ENCODE measurements at regions not wholly inside any gene's neighbourhood (a gene's known extent, or its start where the extent isn't known, plus 50 kb on each side); places are given as distances from the start of the nearest gene placed in this dataset.

DNA sequence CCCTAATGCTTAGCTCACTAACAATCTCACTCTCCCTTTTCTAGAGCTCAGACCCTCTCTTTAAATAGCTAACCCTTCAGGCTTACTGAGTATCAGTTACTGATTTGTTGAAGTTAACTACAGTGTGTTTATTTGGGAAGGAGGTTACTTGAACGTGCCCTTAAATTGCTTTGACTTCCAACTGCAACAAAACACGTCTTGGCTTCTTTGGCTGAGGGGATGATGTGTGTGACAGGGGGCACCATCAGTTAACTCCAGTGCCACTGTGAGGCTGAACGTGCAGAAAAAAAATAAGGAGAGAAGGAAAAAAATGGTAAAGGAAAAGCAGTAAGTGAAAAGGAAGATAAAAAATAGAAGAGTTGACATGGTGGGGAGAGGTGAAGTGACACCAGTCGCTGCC lies 75.1 kb upstream of the NRIP1 start:
- Histone ChIP-seq H3K27me3 (replicated peaks; ENCODE audit: insufficient read depth) (no peaks in the 10 kb centered on the region), H3K36me3 (no peaks in the 10 kb centered on the region), H3K9me3 (no peaks in the 10 kb centered on the region), H3K27ac (no peak overlapping the region), H3K4me3 (no peak overlapping the region), H3K4me1 (replicated peaks) (no peaks in the 10 kb centered on the region)
- 23% methylated on average over 4 of the region's 4 CpGs for WGBS
- no peak for DNase-seq (ENCODE audit: low spot score)
- TF ChIP-seq POLR2A (IDR thresholded peaks at IDR 0.05) (no peak), POLR2AphosphoS5 (IDR thresholded peaks at IDR 0.05) (no peak)
- TF ChIP-seq, protein P1, sequence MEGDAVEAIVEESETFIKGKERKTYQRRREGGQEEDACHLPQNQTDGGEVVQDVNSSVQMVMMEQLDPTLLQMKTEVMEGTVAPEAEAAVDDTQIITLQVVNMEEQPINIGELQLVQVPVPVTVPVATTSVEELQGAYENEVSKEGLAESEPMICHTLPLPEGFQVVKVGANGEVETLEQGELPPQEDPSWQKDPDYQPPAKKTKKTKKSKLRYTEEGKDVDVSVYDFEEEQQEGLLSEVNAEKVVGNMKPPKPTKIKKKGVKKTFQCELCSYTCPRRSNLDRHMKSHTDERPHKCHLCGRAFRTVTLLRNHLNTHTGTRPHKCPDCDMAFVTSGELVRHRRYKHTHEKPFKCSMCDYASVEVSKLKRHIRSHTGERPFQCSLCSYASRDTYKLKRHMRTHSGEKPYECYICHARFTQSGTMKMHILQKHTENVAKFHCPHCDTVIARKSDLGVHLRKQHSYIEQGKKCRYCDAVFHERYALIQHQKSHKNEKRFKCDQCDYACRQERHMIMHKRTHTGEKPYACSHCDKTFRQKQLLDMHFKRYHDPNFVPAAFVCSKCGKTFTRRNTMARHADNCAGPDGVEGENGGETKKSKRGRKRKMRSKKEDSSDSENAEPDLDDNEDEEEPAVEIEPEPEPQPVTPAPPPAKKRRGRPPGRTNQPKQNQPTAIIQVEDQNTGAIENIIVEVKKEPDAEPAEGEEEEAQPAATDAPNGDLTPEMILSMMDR (IDR thresholded peaks at IDR 0.05), result no peak
- intact Hi-C loops (cut with DNase I), result no loop called here

DNA sequence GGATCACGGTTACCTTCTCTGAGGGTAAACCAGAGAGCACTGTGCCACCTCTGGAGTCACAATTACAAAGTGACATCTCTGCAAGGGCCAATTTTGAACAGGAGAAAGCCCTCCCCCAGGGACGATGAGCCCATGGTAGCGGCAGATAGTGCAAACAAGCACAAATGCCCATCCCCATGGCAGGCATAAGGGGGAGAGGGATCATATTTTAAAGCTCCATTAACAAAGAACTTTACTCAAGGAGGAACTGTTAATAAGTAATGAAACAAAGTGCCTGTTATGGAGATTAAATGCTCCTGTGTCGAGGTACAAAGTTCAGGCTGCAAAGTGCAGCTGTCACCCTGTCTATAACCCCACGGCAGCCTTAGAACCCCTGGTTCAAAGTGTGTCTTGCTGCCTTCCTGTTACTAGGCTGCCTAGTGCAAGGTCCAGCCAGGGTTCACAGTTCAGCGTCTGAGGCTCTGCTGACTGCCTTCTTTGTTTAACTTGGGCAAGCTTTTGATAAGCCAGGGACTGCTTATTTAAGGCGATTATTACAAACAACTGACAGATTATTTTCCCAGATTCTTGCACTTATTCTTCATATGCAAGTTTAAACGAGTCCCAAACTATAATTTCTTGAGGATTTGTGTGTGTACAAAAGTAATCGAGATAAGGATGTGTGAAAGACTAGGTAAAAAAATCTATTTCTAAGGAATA lies 75.7 kb upstream of the NRIP1 start:
- no peak for DNase-seq (ENCODE audit: low spot score)
- 22% methylated on average over 9 of the region's 9 CpGs for WGBS
- H3K4me3 ChIP-seq, result no peak overlapping the region
- no peaks in the 10 kb centered on the region for H3K27me3 ChIP-seq (replicated peaks; ENCODE audit: insufficient read depth)
- no peak overlapping the region for H3K27ac ChIP-seq
- no peaks in the 10 kb centered on the region for H3K9me3 ChIP-seq
- intact Hi-C loops (cut with DNase I), result no loop called here
- H3K4me1 ChIP-seq (replicated peaks), result no peaks in the 10 kb centered on the region
- no peaks in the 10 kb centered on the region for H3K36me3 ChIP-seq
- TF ChIP-seq POLR2AphosphoS5 (IDR thresholded peaks at IDR 0.05) (no peak), POLR2A (IDR thresholded peaks at IDR 0.05) (no peak)
- TF ChIP-seq, protein P1 (IDR thresholded peaks at IDR 0.05), result no peak

DNA sequence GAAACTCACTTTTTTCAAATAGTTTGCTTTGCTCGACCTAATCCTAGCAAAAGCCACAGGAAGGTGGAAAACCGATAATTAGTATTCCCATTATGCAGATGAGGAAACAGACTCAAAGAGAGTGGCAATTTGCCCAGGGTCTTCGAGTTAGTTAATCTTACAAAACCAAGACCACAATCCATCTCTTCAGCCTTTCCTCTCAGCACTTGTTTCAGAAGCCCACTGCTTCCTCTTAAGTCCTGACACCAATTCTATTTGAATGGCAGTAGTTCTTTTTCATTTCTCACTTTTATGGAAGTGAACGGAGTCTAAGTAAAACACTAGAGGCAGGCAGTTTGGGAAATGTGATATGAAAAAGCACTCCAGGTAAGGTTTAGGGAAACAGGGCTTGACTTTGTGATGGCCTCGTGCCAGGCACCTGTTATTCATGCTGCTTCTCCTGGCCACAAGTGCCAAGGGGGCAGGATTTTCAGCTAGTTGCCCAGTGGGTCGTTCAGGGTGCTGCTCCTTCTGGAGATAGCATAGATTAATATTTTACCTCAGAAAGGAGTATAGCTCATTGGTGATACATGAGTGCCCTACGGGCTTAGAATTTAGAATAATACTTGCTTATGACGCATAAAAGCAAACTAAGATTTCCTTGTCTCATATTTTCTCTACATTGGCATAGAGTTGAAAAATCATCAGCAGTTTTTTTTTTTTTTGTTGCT lies 76.6 kb upstream of the NRIP1 start:
- Histone ChIP-seq H3K4me1 (replicated peaks) (no peaks in the 10 kb centered on the region), H3K27me3 (replicated peaks; ENCODE audit: insufficient read depth) (no peaks in the 10 kb centered on the region), H3K27ac (no peak overlapping the region), H3K9me3 (no peaks in the 10 kb centered on the region), H3K4me3 (no peak overlapping the region), H3K36me3 (no peaks in the 10 kb centered on the region)
- no peak for DNase-seq (ENCODE audit: low spot score)
- TF ChIP-seq POLR2A (IDR thresholded peaks at IDR 0.05) (no peak), POLR2AphosphoS5 (IDR thresholded peaks at IDR 0.05) (no peak)
- TF ChIP-seq, protein P1 (IDR thresholded peaks at IDR 0.05), result no peak
- intact Hi-C loops (cut with DNase I), result no loop called here
- 47% methylated on average over 8 of the region's 8 CpGs for WGBS

DNA sequence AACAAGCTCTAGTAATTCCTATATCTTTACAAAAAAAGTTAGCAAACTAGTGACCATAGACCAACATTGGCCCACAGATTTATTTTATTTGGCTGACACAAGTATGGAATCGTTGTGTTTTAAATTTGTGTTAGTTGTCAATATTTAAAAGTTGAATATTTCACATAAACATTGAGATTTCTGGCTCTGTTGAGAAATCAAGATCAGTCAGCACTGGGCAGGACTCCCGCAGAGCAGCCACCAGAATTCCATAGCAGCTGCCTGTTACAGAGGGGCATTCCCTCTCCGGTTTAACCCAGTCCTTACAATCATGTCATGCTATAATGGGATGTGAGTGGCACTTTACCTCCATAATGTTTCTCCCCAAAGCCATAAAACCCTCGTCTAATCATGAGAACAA lies 79.2 kb upstream of the NRIP1 start:
- TF ChIP-seq, protein P1 (IDR thresholded peaks at IDR 0.05), result no peak
- TF ChIP-seq POLR2A (IDR thresholded peaks at IDR 0.05) (no peak), POLR2AphosphoS5 (IDR thresholded peaks at IDR 0.05) (no peak)
- H3K27me3 ChIP-seq (replicated peaks; ENCODE audit: insufficient read depth), result no peaks in the 10 kb centered on the region
- 72% methylated on average over 4 of the region's 4 CpGs for WGBS
- intact Hi-C loops (cut with DNase I), result no loop called here
- H3K4me3 ChIP-seq, result no peak overlapping the region
- no peak for DNase-seq (ENCODE audit: low spot score)
- no peaks in the 10 kb centered on the region for H3K4me1 ChIP-seq (replicated peaks)
- H3K9me3 ChIP-seq, result no peaks in the 10 kb centered on the region
- no peak overlapping the region for H3K27ac ChIP-seq
- no peaks in the 10 kb centered on the region for H3K36me3 ChIP-seq

DNA sequence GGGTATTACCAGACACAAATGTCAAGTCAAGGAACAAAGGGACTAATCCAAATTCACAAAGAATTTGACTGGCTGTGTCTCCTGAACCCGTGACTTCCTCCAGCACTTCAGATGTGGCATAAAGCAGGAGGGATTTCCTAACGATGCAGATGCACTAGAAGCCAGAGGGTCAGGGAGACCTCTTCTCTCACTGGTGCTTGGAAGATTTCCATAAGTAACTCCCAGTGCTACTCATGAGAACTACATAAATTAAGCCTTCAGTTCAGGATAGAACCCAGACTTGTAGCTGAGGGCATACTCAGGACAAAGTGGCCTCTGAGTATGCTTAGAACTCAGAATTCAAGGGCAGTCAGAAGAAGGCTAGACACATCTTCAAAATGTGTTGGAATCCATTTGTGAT lies 83.6 kb upstream of the NRIP1 start:
- Histone ChIP-seq H3K27me3 (replicated peaks; ENCODE audit: insufficient read depth) (no peaks in the 10 kb centered on the region), H3K36me3 (no peaks in the 10 kb centered on the region), H3K4me3 (no peak overlapping the region), H3K9me3 (no peaks in the 10 kb centered on the region), H3K4me1 (replicated peaks) (no peaks in the 10 kb centered on the region), H3K27ac (no peak overlapping the region)
- DNase-seq (ENCODE audit: low spot score), result no peak
- WGBS, result 85% methylated on average over 2 of the region's 2 CpGs
- intact Hi-C loops (cut with DNase I), result no loop called here
- TF ChIP-seq POLR2AphosphoS5 (IDR thresholded peaks at IDR 0.05) (no peak), POLR2A (IDR thresholded peaks at IDR 0.05) (no peak)
- TF ChIP-seq, protein P1 (IDR thresholded peaks at IDR 0.05), result no peak

Data from prostate gland (tissue), 2 donors.